ENCODE measurements at regions not wholly inside any gene's neighbourhood (a gene's known extent, or its start where the extent isn't known, plus 50 kb on each side); places are given as distances from the start of the nearest gene placed in this dataset.

DNA sequence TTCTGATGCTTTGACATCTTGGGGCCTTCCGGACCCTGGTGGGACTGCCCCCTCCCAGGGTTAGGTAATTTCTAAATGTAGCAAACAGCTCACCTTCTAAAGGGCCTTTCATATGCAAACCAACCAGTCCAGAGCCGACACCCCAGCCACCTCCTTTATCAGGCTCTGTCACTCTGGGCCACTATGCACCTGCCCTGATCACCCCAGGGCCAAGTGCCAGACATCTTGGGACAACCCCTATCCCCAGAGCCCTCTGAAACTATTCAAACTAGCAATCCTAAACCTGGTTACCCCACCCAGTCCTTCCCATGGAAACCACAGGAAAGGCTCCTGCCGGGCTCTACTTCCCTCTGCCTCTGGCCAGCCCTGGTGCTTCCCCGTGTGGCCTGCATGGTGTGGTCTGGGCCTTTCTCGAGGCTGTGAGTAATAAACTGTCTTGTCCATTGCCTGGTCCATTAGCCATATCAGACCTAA lies 91.2 kb upstream of the TNRC6C start:
- Mint-ChIP-seq H3K27me3 (peaks cover 14% of the 10 kb centered on the region), H3K4me3 (no peak overlapping the region), H3K27ac (no peak overlapping the region), H3K4me1 (ENCODE audit: unreplicated experiment) (peaks cover 12% of the 10 kb centered on the region), H3K36me3 (no peaks in the 10 kb centered on the region), H3K9me3 (no peaks in the 10 kb centered on the region)
- no peak for DNase-seq (ENCODE audit: extremely low spot score, unreplicated experiment)
- TF ChIP-seq, protein P1, sequence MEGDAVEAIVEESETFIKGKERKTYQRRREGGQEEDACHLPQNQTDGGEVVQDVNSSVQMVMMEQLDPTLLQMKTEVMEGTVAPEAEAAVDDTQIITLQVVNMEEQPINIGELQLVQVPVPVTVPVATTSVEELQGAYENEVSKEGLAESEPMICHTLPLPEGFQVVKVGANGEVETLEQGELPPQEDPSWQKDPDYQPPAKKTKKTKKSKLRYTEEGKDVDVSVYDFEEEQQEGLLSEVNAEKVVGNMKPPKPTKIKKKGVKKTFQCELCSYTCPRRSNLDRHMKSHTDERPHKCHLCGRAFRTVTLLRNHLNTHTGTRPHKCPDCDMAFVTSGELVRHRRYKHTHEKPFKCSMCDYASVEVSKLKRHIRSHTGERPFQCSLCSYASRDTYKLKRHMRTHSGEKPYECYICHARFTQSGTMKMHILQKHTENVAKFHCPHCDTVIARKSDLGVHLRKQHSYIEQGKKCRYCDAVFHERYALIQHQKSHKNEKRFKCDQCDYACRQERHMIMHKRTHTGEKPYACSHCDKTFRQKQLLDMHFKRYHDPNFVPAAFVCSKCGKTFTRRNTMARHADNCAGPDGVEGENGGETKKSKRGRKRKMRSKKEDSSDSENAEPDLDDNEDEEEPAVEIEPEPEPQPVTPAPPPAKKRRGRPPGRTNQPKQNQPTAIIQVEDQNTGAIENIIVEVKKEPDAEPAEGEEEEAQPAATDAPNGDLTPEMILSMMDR (conservative IDR thresholded peaks at IDR 0.05), result no peak

DNA sequence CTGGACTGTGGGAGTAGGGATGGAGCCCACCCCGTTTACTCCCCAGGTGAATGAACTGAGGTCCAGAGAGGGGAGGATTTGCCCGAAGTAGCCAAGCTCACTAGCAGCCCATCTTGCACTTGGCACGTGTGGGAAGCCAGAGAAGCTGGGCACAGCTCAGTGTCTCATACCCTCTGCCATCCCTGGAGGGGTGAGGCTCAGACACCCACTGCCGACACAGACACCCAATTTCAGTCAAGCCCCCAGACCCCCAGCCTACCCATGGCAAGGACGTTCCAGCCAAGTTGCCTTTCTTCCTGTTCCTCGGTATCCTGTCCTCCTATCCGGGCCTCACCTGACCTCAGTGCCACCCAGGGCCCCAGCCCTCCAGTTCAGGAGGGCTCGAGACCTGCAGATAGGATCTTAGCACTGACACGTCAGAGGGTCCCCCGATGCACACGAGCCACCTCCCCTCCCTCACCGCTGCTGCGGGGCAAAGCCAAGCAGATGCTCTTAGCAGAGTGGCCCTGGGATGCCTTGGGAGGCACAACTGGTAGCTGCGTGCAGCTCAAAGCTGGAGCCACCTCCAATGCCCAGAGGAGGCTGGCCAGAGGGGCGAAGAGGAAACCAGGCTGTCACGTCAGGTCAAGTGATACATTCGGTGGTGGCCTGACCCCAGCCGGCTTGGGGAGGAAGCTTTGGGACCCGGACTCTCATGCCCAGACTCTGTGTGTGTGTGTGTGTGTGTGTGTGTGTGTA lies 90.4 kb upstream of the TNRC6C start:
- no peaks in the 10 kb centered on the region for H3K36me3 Mint-ChIP-seq
- H3K27ac Mint-ChIP-seq, result no peak overlapping the region
- no peak for DNase-seq (ENCODE audit: extremely low spot score, unreplicated experiment)
- peaks cover 12% of the 10 kb centered on the region for H3K4me1 Mint-ChIP-seq (ENCODE audit: unreplicated experiment)
- peaks cover 14% of the 10 kb centered on the region for H3K27me3 Mint-ChIP-seq
- TF ChIP-seq, protein P1 (conservative IDR thresholded peaks at IDR 0.05), result no peak
- no peak overlapping the region for H3K4me3 Mint-ChIP-seq
- H3K9me3 Mint-ChIP-seq, result no peaks in the 10 kb centered on the region

DNA sequence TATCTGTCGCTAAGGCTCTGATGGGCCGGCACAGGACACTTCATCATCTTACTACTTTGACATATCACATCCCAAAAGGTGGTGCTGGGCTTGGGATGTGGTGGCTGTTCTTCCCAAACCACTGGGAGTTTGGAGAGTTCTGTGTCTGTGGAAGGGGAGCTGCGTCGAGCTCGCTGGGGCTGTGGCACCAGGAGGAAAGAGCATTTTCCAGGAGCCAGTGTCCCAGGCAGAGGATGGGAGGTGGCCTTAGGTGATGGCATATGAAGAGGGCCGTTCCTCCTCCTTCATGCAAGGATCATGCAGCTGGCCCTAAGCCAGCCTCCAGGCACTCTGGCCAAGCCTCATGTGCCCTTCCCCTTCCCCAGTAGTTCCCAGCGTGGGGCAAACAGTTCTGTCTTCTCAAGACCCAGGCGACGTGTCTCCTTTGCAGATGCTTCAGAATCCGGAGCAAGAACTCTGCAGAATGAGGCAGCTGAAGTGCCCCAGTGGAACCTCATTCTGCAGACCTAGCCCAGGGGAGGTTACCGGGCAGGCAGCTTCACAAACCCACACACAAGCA lies 89.4 kb upstream of the TNRC6C start:
- no peaks in the 10 kb centered on the region for H3K9me3 Mint-ChIP-seq
- H3K36me3 Mint-ChIP-seq, result no peaks in the 10 kb centered on the region
- TF ChIP-seq, protein P1 (conservative IDR thresholded peaks at IDR 0.05), result no peak
- no peak for DNase-seq (ENCODE audit: extremely low spot score, unreplicated experiment)
- no peak overlapping the region for H3K27ac Mint-ChIP-seq
- H3K4me1 Mint-ChIP-seq (ENCODE audit: unreplicated experiment), result peaks cover 7% of the 10 kb centered on the region
- H3K27me3 Mint-ChIP-seq, result peaks cover 10% of the 10 kb centered on the region
- no peak overlapping the region for H3K4me3 Mint-ChIP-seq

DNA sequence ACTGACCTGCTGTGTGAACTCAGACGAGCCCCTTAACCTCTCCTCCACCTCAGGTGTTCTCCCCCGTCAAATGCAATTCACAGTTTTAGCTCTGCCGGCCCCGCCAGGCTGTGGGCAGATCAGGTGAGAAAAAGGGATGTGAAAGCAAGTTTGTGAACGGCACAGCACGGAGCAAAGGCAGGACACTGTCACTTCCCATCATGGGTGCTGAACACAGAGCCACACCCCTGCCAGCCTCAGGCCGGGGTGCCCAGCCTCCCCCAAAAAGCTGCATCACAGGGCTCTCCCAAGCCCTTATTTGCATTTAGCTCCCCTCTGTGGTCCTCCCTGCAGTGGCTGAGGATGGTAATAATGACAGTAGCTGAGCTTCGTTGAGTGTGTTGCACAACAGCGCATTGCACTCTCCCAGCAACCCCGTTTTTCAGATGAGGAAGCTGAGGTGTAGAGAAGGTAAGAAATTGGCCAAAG lies 88.8 kb upstream of the TNRC6C start:
- peaks cover 10% of the 10 kb centered on the region for H3K27me3 Mint-ChIP-seq
- H3K4me3 Mint-ChIP-seq, result no peak overlapping the region
- peaks cover 5% of the 10 kb centered on the region for H3K4me1 Mint-ChIP-seq (ENCODE audit: unreplicated experiment)
- no peak overlapping the region for H3K27ac Mint-ChIP-seq
- H3K36me3 Mint-ChIP-seq, result no peaks in the 10 kb centered on the region
- TF ChIP-seq, protein P1 (conservative IDR thresholded peaks at IDR 0.05), result no peak
- H3K9me3 Mint-ChIP-seq, result no peaks in the 10 kb centered on the region
- no peak for DNase-seq (ENCODE audit: extremely low spot score, unreplicated experiment)

DNA sequence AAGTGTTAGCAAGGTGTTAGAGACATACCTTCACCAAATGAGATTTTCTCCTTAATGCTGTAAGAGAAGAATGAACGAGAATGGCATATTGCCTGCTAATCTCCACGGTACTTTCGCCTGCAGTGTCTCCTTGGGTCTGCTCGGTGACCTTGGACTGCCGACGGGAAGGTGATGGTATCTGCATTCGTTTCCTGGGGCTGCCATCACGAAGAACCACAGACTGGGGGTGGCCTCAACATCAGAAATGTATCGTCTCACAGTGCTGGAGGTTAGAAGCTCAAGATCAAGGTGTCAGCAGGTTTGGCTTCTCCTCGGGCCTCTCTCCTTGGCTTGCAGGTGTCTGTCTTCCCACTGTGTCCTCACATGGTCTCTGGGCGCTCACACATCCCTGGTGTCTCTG lies 86.3 kb upstream of the TNRC6C start:
- Mint-ChIP-seq H3K36me3 (no peaks in the 10 kb centered on the region), H3K27ac (no peak overlapping the region), H3K9me3 (peaks cover 10% of the 10 kb centered on the region), H3K4me3 (no peak overlapping the region), H3K27me3 (peaks cover 21% of the 10 kb centered on the region), H3K4me1 (ENCODE audit: unreplicated experiment) (peaks cover under 1% of the 10 kb centered on the region)
- DNase-seq (ENCODE audit: extremely low spot score, unreplicated experiment), result no peak
- TF ChIP-seq, protein P1 (conservative IDR thresholded peaks at IDR 0.05), result no peak
